HG03039 (cell line): ENCODE measurements at regions not wholly inside any gene's neighbourhood (a gene's known extent, or its start where the extent isn't known, plus 50 kb on each side); places are given as distances from the start of the nearest gene placed in this dataset.

ENCODE experiments used
- ATAC-seq: cut with Tn5 transposase; IDR thresholded peaks from one replicate; pipeline ENCODE4 v1.9.1; 2021; ENCODE audit warnings: mild to moderate bottlenecking, moderate library complexity; ENCODE audit not compliant: unreplicated experiment

GRCh38 chr2:57549642-57550102, 496.9 kb upstream of the VRK2 start:
- peak; percentile 84 for ATAC-seq

GRCh38 chr2:57550912-57551311, 495.7 kb upstream of the VRK2 start:
- ATAC-seq, result no peak

GRCh38 chr2:57552885-57553284, 493.7 kb upstream of the VRK2 start:
- no peak for ATAC-seq

- no peak for ATAC-seq
These were observed 492.3 kb upstream of the VRK2 start for GRCh38 chr2:57554348-57554747.

- no peak for ATAC-seq
These were observed 488.3 kb upstream of the VRK2 start for GRCh38 chr2:57558312-57558711.

- ATAC-seq, result no peak
These were observed 484.1 kb upstream of the VRK2 start for GRCh38 chr2:57562495-57562894.

- no peak for ATAC-seq
These were observed 483.6 kb upstream of the VRK2 start for GRCh38 chr2:57563015-57563414.

GRCh38 chr2:57567245-57567644, 479.4 kb upstream of the VRK2 start:
- ATAC-seq, result no peak

- no peak for ATAC-seq
These were observed 477.2 kb upstream of the VRK2 start for GRCh38 chr2:57569396-57569795.

- no peak for ATAC-seq
These were observed 475.6 kb upstream of the VRK2 start for GRCh38 chr2:57570961-57571360.

- no peak for ATAC-seq
These were observed 470.8 kb upstream of the VRK2 start for GRCh38 chr2:57575700-57576268.

GRCh38 chr2:57576983-57577382, 469.6 kb upstream of the VRK2 start:
- ATAC-seq, result no peak

GRCh38 chr2:57597940-57598339, 448.7 kb upstream of the VRK2 start:
- no peak for ATAC-seq

GRCh38 chr2:57598551-57598950, 448.1 kb upstream of the VRK2 start:
- no peak for ATAC-seq

- ATAC-seq, result no peak
These were observed 443.9 kb upstream of the VRK2 start for GRCh38 chr2:57602733-57603132.

- ATAC-seq, result no peak
These were observed 431.6 kb upstream of the VRK2 start for GRCh38 chr2:57614988-57615387.

- no peak for ATAC-seq
These were observed 430.6 kb upstream of the VRK2 start for GRCh38 chr2:57615855-57616556.

GRCh38 chr2:57617318-57617717, 429.3 kb upstream of the VRK2 start:
- no peak for ATAC-seq

GRCh38 chr2:57621122-57621663, 425.4 kb upstream of the VRK2 start:
- no peak for ATAC-seq

GRCh38 chr2:57622009-57622408, 424.6 kb upstream of the VRK2 start:
- no peak for ATAC-seq

- ATAC-seq, result no peak
These were observed 390.4 kb upstream of the VRK2 start for GRCh38 chr2:57656198-57656597.

GRCh38 chr2:57669570-57669969, 377.0 kb upstream of the VRK2 start:
- no peak for ATAC-seq
